SK-N-SH (cell line): ENCODE measurements at regions not wholly inside any gene's neighbourhood (a gene's known extent, or its start where the extent isn't known, plus 50 kb on each side); places are given as distances from the start of the nearest gene placed in this dataset.

Experiments used
- CTCF ChIA-PET: fragments of 300-600, 350-600 bp; formaldehyde crosslinking; extraction: SDS; loops from one replicate; lab custom pipeline; 2021; lab: Yijun Ruan, JAX
- POLR2A ChIA-PET: fragments of 350-600 bp; sonication (Branson Sonifier 250); formaldehyde crosslinking; extraction: SDS; loops from one replicate; lab custom pipeline; 2020; ENCODE audit warnings: antibody characterized with exemption, inconsistent platforms; lab: Yijun Ruan, JAX
- DNase-seq: peaks from one replicate; pipeline ENCODE4 v3.0.0; 2012
- H2AFZ ChIP-seq: fragments of 200-600 bp; sonication (generic); 2 replicates; pipeline ENCODE4 v1.8.1; 2016; ENCODE audit warnings: antibody characterized with exemption, mild to moderate bottlenecking, low read depth
- H3F3A ChIP-seq: fragments of 200-600 bp; sonication (generic); replicated peaks from 2 replicates; pipeline ENCODE3; 2016; ENCODE audit warnings: antibody characterized with exemption, mild to moderate bottlenecking; ENCODE audit not compliant: insufficient read depth
- H3K27ac ChIP-seq, 2 experiments: fragments of 200-500 bp in 1 of 2; fragments of 200-600 bp in 1 of 2; sonication (Bioruptor generic) in 1 of 2; sonication (generic), shearing (Covaris generic) in 1 of 2; 2 replicates each; pipeline versions ENCODE4 v1.5.1 to v1.6.1; 2014 to 2016; ENCODE audit warnings: low read depth in 2 of 2, inconsistent platforms in 1 of 2, low read length in 1 of 2, mild to moderate bottlenecking in 1 of 2, mixed read lengths in 1 of 2
- H3K27me3 ChIP-seq: fragments of 200-600 bp; sonication (generic), shearing (Covaris generic); 2 replicates; pipeline ENCODE4 v1.6.1; 2016; ENCODE audit warnings: mixed run types; ENCODE audit not compliant: insufficient read depth
- H3K36me3 ChIP-seq, 2 experiments: fragments of 200-500 bp in 1 of 2; fragments of 200-600 bp in 1 of 2; sonication (Bioruptor generic) in 1 of 2; sonication (generic) in 1 of 2; replicated peaks in 1 of 2; 2 replicates each; pipeline versions ENCODE3 to v1.5.1; 2014 to 2016; ENCODE audit warnings: low read length in 1 of 2, mild to moderate bottlenecking in 1 of 2; ENCODE audit not compliant: insufficient read depth in 2 of 2, control insufficient read depth in 1 of 2
- H3K4me1 ChIP-seq, 2 experiments: fragments of 200-500 bp in 1 of 2; fragments of 200-600 bp in 1 of 2; sonication (Bioruptor generic) in 1 of 2; sonication (generic), shearing (Covaris generic) in 1 of 2; 2 replicates each; pipeline versions ENCODE4 v1.5.1 to v1.6.1; 2014 to 2016; ENCODE audit warnings: low read depth in 1 of 2, low read length in 1 of 2, mixed run types in 1 of 2; ENCODE audit not compliant: insufficient read depth in 2 of 2, control insufficient read depth in 1 of 2
- H3K4me2 ChIP-seq: fragments of 200-600 bp; sonication (generic), shearing (Covaris generic); 2 replicates; pipeline ENCODE4 v1.6.1; 2017; ENCODE audit warnings: mixed run types
- H3K4me3 ChIP-seq, 2 experiments: fragments of 200-500 bp in 1 of 2; fragments of 200-600 bp in 1 of 2; sonication (Bioruptor generic) in 1 of 2; sonication (generic), shearing (Covaris generic) in 1 of 2; 2 replicates each; pipeline versions ENCODE4 v1.5.1 to v1.8.1; 2014 to 2016; ENCODE audit warnings: low read depth in 2 of 2, inconsistent platforms in 1 of 2, low read length in 1 of 2, mild to moderate bottlenecking in 1 of 2, mixed read lengths in 1 of 2, moderate library complexity in 1 of 2
- H3K79me2 ChIP-seq: fragments of 200-600 bp; sonication (generic); 2 replicates; pipeline ENCODE4 v1.8.1; 2017; ENCODE audit warnings: mild to moderate bottlenecking; ENCODE audit not compliant: insufficient read depth
- H3K9ac ChIP-seq: fragments of 200-600 bp; sonication (generic); 2 replicates; pipeline ENCODE4 v1.6.1; 2017; ENCODE audit warnings: mixed run types
- H3K9me2 ChIP-seq: fragments of 200-600 bp; sonication (generic); 2 replicates; pipeline ENCODE4 v1.6.1; 2017; ENCODE audit warnings: mixed run types
- H3K9me3 ChIP-seq: fragments of 200-600 bp; sonication (generic); 2 replicates; pipeline ENCODE4 v1.6.1; 2017; ENCODE audit warnings: mixed run types, mild to moderate bottlenecking, moderate library complexity
- H4K20me1 ChIP-seq: fragments of 200-600 bp; sonication (generic); 2 replicates; pipeline ENCODE4 v1.6.1; 2017; ENCODE audit warnings: mild to moderate bottlenecking, mixed run types; ENCODE audit not compliant: insufficient read depth
- CHD2 ChIP-seq: fragments of 150-350 bp; IDR thresholded peaks from 2 replicates; pipeline ENCODE4 v1.6.1; 2018; ENCODE audit warnings: low read length; ENCODE audit not compliant: partially characterized antibody
- ELF1 ChIP-seq: IDR thresholded peaks from 2 replicates; pipeline ENCODE4 v1.4.0; 2012
- EP300 ChIP-seq, 2 experiments: IDR thresholded peaks; 2 replicates each; pipeline versions ENCODE4 v1.4.0 to v1.6.1; 2012; ENCODE audit warnings: borderline replicate concordance in 1 of 2, low read depth in 1 of 2, low read length in 1 of 2
- EZH2phosphoT487 ChIP-seq: fragments of 200-600 bp; sonication (generic); IDR thresholded peaks from 2 replicates; pipeline ENCODE4 v1.6.1; 2017; ENCODE audit warnings: low read depth, mixed run types, mild to moderate bottlenecking, antibody characterized with exemption, moderate library complexity, borderline replicate concordance
- FOXM1 ChIP-seq: IDR thresholded peaks from 2 replicates; pipeline ENCODE4 v1.4.0; 2012; ENCODE audit warnings: low read depth, mild to moderate bottlenecking
- JUND ChIP-seq: IDR thresholded peaks from 2 replicates; pipeline ENCODE4 v1.4.0; 2012
- MAX ChIP-seq: IDR thresholded peaks from 2 replicates; pipeline ENCODE4 v1.4.0; 2012; ENCODE audit warnings: low read depth
- MEF2A ChIP-seq: IDR thresholded peaks from 2 replicates; pipeline ENCODE4 v1.4.0; 2012; ENCODE audit warnings: low read depth, borderline replicate concordance
- MXI1 ChIP-seq: IDR thresholded peaks from 2 replicates; pipeline ENCODE4 v1.6.1; 2012; ENCODE audit warnings: mild to moderate bottlenecking, low read depth, low read length, improper control_type of control experiment
- NFIC ChIP-seq: IDR thresholded peaks from 2 replicates; pipeline ENCODE4 v1.4.0; 2012; ENCODE audit warnings: borderline replicate concordance
- NRF1 ChIP-seq: IDR thresholded peaks from 2 replicates; pipeline ENCODE4 v1.6.1; 2012; ENCODE audit warnings: low read depth, mild to moderate bottlenecking, low read length
- POLR2AphosphoS5 ChIP-seq: IDR thresholded peaks from 2 replicates; pipeline ENCODE4 v1.6.1; 2012; ENCODE audit warnings: low read depth, low read length
- RAD21 ChIP-seq: IDR thresholded peaks from 2 replicates; pipeline ENCODE4 v1.6.1; 2012; ENCODE audit warnings: mild to moderate bottlenecking, low read length
- REST ChIP-seq: IDR thresholded peaks from 2 replicates; pipeline ENCODE4 v1.6.1; 2012; ENCODE audit warnings: mild to moderate bottlenecking, low read depth, low read length, moderate library complexity
- RXRA ChIP-seq: IDR thresholded peaks from 2 replicates; pipeline ENCODE4 v1.4.0; 2012; ENCODE audit warnings: low read depth, mild to moderate bottlenecking, borderline replicate concordance
- TAF1 ChIP-seq: IDR thresholded peaks from 2 replicates; pipeline ENCODE4 v1.6.1; 2012; ENCODE audit warnings: low read depth, mild to moderate bottlenecking, low read length, moderate library complexity, borderline replicate concordance
- TEAD4 ChIP-seq: IDR thresholded peaks from 2 replicates; pipeline ENCODE4 v1.4.0; 2012; ENCODE audit warnings: mild to moderate bottlenecking, borderline replicate concordance; ENCODE audit not compliant: insufficient read depth
- WGBS: methylation state at CpG from one replicate; pipeline ENCODE4 v1.1.6; 2017; ENCODE audit warnings: low lambda C conversion rate; 5-methylcytosine and 5-hydroxymethylcytosine counted together
- TF ChIP-seq, protein P1 (sequence below): fragments of 150-350 bp; IDR thresholded peaks from 2 replicates; pipeline ENCODE4 v1.6.1; 2017; ENCODE audit warnings: antibody characterized with exemption, low read length, low read depth, borderline replicate concordance
- TF ChIP-seq, protein P2 (sequence below): fragments of 200-600 bp; sonication (generic); IDR thresholded peaks from 2 replicates; pipeline ENCODE4 v1.6.1; 2017; ENCODE audit warnings: antibody characterized with exemption, mild to moderate bottlenecking, moderate library complexity
- TF ChIP-seq, protein P3 (sequence below): fragments of 150-350 bp; IDR thresholded peaks from 2 replicates; pipeline ENCODE4 v1.6.1; 2016; ENCODE audit warnings: mild to moderate bottlenecking, low read depth, low read length

GRCh38 chr5:57069115-57069835 is 104.6 kb upstream of the GPBP1 start:
- no peak overlapping the region for H3K27ac ChIP-seq
- H2AFZ ChIP-seq = no peak overlapping the region
- no peaks in the 10 kb centered on the region for H3K79me2 ChIP-seq
- H3K9me3 ChIP-seq = no peaks in the 10 kb centered on the region
- H3K27me3 ChIP-seq = no peaks in the 10 kb centered on the region
- CTCF ChIA-PET = no interaction called here
- 43% methylated on average over 6 of the region's 6 CpGs for WGBS
- TF ChIP-seq, protein P1, sequence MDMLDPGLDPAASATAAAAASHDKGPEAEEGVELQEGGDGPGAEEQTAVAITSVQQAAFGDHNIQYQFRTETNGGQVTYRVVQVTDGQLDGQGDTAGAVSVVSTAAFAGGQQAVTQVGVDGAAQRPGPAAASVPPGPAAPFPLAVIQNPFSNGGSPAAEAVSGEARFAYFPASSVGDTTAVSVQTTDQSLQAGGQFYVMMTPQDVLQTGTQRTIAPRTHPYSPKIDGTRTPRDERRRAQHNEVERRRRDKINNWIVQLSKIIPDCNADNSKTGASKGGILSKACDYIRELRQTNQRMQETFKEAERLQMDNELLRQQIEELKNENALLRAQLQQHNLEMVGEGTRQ = no peak
- TF ChIP-seq RXRA (no peak), EZH2phosphoT487 (no peak), TEAD4 (no peak), TAF1 (no peak), FOXM1 (no peak), JUND (no peak), CHD2 (no peak), NRF1 (no peak), ELF1 (no peak), POLR2AphosphoS5 (no peak), EP300 (IDR thresholded peaks at IDR 0.05; ENCODE audit: borderline replicate concordance in 1 of 2, low read depth in 1 of 2, low read length in 1 of 2) (no peak), MEF2A (no peak), RAD21 (no peak), NFIC (no peak), REST (no peak), MAX (no peak), MXI1 (no peak)
- TF ChIP-seq, protein P2, sequence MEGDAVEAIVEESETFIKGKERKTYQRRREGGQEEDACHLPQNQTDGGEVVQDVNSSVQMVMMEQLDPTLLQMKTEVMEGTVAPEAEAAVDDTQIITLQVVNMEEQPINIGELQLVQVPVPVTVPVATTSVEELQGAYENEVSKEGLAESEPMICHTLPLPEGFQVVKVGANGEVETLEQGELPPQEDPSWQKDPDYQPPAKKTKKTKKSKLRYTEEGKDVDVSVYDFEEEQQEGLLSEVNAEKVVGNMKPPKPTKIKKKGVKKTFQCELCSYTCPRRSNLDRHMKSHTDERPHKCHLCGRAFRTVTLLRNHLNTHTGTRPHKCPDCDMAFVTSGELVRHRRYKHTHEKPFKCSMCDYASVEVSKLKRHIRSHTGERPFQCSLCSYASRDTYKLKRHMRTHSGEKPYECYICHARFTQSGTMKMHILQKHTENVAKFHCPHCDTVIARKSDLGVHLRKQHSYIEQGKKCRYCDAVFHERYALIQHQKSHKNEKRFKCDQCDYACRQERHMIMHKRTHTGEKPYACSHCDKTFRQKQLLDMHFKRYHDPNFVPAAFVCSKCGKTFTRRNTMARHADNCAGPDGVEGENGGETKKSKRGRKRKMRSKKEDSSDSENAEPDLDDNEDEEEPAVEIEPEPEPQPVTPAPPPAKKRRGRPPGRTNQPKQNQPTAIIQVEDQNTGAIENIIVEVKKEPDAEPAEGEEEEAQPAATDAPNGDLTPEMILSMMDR = no peak
- TF ChIP-seq, protein P3, sequence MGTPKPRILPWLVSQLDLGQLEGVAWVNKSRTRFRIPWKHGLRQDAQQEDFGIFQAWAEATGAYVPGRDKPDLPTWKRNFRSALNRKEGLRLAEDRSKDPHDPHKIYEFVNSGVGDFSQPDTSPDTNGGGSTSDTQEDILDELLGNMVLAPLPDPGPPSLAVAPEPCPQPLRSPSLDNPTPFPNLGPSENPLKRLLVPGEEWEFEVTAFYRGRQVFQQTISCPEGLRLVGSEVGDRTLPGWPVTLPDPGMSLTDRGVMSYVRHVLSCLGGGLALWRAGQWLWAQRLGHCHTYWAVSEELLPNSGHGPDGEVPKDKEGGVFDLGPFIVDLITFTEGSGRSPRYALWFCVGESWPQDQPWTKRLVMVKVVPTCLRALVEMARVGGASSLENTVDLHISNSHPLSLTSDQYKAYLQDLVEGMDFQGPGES = no peak
- TF ChIP-seq, all 33 proteins: peak for 0
- no peak overlapping the region for H3K4me2 ChIP-seq
- DNase-seq = no peak
- H3F3A ChIP-seq = no peaks in the 10 kb centered on the region
- H4K20me1 ChIP-seq = no peaks in the 10 kb centered on the region
- H3K4me1 ChIP-seq = no peaks in the 10 kb centered on the region
- H3K36me3 ChIP-seq = no peaks in the 10 kb centered on the region
- POLR2A ChIA-PET = no interaction called here
- H3K9ac ChIP-seq = no peak overlapping the region
- no peak overlapping the region for H3K4me3 ChIP-seq
- H3K9me2 ChIP-seq = no peaks in the 10 kb centered on the region
